AG04449 (cell line): ENCODE measurements at regions not wholly inside any gene's neighbourhood (a gene's known extent, or its start where the extent isn't known, plus 50 kb on each side); places are given as distances from the start of the nearest gene placed in this dataset.

ENCODE experiments used
- CTCF ChIA-PET: fragments of 350-600 bp; formaldehyde crosslinking; extraction: SDS; loops from one replicate; lab custom pipeline; 2021; ENCODE audit warnings: antibody characterized with exemption; lab: Yijun Ruan, JAX
- POLR2A ChIA-PET: fragments of 400-600, 350-600 bp; formaldehyde crosslinking; extraction: SDS; loops from one replicate; lab custom pipeline; 2020; ENCODE audit warnings: antibody characterized with exemption, inconsistent platforms; lab: Yijun Ruan, JAX
- DNase-seq: peaks from one replicate; pipeline ENCODE4 v3.0.0-alpha.2; 2010; ENCODE audit warnings: low read depth, low spot score
- H3K4me3 ChIP-seq: 2 replicates; pipeline ENCODE4 v1.5.1; 2011; ENCODE audit warnings: low read depth, mild to moderate bottlenecking, control low read depth, low read length
- TF ChIP-seq, protein P1 (sequence below): IDR thresholded peaks from one replicate; pipeline ENCODE4 v1.5.1; 2011; ENCODE audit warnings: mild to moderate bottlenecking, moderate library complexity, low read length, control low read depth, inconsistent platforms; ENCODE audit not compliant: insufficient read depth; ENCODE audit errors: missing control alignments

DNA sequence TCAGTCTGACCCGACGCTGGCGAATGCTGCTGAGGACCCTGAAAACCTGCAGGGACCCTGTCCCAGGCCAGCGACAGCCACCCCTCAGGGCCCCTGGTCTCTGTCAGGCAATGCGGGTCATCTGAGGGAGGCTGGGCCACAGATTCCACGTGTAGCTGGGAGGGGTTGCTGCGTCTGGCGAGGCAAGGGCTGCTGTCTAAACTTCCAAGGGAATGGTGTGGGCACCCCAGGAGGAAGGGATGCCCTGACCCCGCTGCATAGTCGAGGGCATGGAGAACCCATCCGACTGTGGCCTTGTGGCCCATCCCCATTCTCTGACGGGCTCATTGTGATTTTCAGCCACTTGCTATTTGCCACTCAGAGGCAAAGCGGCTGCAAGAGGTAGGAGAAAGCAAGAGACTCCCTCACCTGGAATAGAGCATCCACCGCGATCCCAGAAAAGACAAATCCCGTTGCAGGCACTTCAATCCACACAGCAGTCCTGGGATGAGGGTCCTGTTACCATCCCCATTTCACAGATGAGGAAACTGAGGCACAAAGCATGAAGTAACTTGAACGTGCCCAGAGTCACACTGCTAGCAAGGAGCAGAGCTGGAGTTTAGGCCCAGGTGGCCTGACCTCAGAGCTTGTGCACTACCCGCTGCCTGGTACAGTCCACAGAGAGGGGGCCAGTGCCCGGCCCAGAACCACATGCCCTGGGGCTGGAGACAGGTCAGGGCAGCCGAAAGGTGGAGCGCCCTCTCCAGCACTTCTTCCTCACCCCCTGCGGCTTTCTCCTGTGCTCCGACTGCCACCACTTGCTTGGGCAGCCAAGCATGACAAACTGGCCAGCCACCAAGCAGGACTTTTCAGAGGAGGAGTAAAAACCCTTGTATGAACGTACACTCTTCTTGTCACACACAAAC is 163.8 kb upstream of the KLF14 start:
- CTCF ChIA-PET = interaction anchor here (0.7 to 5.3 kb wide), 58 partner anchors 8 to 209 kb away, joined by 3 to 62 read pairs (median 6); no protein-coding TSS in a partner anchor
- no peak for DNase-seq
- H3K4me3 ChIP-seq = no peak overlapping the region
- TF ChIP-seq, protein P1, sequence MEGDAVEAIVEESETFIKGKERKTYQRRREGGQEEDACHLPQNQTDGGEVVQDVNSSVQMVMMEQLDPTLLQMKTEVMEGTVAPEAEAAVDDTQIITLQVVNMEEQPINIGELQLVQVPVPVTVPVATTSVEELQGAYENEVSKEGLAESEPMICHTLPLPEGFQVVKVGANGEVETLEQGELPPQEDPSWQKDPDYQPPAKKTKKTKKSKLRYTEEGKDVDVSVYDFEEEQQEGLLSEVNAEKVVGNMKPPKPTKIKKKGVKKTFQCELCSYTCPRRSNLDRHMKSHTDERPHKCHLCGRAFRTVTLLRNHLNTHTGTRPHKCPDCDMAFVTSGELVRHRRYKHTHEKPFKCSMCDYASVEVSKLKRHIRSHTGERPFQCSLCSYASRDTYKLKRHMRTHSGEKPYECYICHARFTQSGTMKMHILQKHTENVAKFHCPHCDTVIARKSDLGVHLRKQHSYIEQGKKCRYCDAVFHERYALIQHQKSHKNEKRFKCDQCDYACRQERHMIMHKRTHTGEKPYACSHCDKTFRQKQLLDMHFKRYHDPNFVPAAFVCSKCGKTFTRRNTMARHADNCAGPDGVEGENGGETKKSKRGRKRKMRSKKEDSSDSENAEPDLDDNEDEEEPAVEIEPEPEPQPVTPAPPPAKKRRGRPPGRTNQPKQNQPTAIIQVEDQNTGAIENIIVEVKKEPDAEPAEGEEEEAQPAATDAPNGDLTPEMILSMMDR = no peak
- POLR2A ChIA-PET = interaction anchor here (1.0 to 1.6 kb wide), 5 partner anchors 12 to 143 kb away, joined by 3 to 10 read pairs (median 4); no protein-coding TSS in a partner anchor

DNA sequence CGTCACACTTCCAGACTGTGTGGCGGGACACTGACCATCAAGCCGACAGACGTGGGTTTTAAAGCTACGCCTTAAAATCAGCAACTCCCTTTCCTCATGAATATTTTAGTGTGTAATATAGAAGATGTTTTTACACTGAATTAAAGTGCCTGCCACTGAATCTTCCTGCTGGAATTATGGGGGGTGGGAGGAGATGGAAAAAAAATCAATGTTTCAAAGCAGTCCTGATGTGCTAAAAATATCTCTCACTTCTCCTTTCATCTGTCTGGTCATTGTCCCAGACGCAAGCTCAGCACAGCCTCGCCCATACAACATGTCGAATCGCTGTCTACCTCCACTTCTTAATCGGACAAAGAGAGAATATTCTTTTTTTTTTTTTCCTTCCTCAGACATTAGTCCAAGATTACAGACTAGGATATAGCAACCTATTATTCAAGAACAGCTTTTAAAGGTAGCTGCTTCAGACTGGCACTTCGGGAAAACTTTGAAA is 165.1 kb upstream of the KLF14 start:
- ChIA-PET POLR2A (interaction anchor here (1.0 to 2.3 kb wide), 2 partner anchors 11 to 47 kb away, joined by 3 to 7 read pairs; no protein-coding TSS in a partner anchor), CTCF (interaction anchor here (0.7 to 5.3 kb wide), 7 partner anchors 10 to 141 kb away, joined by 3 to 45 read pairs (median 4); no protein-coding TSS in a partner anchor)
- TF ChIP-seq, protein P1 = no peak
- no peak for DNase-seq
- no peak overlapping the region for H3K4me3 ChIP-seq

DNA sequence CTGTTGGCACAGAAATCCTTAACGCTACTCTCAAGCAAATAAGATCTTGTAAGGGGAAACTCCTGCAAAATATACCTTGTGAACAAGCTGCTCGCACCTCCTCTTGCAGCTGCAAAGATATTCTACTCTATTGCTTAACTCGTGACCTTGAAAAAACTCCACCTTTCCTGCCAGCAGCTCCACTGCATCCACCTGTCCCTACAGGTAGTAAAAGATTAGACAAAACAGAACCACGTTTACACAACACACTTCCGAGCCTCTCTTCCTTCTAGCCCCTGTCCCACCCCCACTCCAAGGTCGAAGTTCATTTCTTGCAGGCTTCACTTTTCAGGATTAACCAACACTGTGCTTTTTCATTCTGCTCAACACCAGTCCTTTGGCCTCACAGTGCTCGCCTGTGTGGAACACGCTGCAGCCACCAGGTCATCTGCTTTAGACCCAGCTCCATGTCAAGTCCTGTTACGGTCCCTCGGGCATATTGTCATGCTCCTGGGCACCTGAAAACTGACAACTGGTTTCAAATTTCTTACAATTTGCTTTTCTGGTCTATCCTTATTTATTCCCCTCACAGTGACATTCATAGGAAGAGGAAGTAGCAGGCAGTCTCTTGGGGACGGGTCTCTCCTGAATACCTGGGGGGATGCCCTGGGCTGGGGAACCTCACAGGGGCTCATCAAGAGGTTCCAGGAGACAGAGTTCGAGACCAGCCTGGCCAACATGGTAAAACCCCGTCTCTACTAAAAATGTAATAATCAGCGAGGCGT is 165.8 kb upstream of the KLF14 start:
- no peak overlapping the region for H3K4me3 ChIP-seq
- no peak for DNase-seq
- CTCF ChIA-PET = interaction anchor here (0.7 to 5.3 kb wide), 7 partner anchors 12 to 141 kb away, joined by 3 to 45 read pairs (median 4); no protein-coding TSS in a partner anchor
- TF ChIP-seq, protein P1 = no peak
- POLR2A ChIA-PET = interaction anchor here (1.0 to 2.3 kb wide), 2 partner anchors 10 to 46 kb away, joined by 3 to 7 read pairs; no protein-coding TSS in a partner anchor

DNA sequence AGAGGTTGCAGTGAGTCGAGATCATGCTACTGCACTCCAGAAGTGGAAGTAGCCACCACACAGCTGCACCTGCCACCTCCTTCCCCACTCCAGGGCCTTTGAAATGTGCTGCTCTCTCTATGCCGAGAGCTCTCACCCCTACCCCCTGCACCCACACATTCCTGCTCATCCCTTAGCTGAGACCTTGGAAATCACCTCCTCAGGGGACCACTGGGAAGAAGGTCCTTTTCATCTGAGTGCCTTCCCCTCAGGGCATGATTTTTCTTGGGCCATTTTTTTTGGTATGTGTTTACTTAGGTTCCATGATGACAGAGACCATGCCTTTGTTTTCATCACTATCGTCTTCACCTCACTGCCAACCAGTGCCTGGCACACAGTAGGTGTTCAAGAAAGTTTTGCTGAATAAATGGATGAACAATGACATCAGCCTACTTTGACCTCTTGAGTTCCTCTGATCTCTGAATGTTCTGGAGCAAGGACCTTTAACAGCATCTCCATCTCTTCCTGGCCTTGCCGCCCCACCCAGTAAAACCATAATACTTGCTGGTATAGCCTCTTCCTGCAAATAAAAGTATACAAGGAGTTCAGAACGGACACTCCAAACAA is 166.6 kb upstream of the KLF14 start:
- POLR2A ChIA-PET = interaction anchor here (1.0 to 2.3 kb wide), 2 partner anchors 10 to 11 kb away, joined by 3 to 7 read pairs; no protein-coding TSS in a partner anchor
- TF ChIP-seq, protein P1 = no peak
- CTCF ChIA-PET = interaction anchor here (1.8 kb wide), 1 partner anchor 140 kb away, joined by 5 read pairs; no protein-coding TSS in a partner anchor

DNA sequence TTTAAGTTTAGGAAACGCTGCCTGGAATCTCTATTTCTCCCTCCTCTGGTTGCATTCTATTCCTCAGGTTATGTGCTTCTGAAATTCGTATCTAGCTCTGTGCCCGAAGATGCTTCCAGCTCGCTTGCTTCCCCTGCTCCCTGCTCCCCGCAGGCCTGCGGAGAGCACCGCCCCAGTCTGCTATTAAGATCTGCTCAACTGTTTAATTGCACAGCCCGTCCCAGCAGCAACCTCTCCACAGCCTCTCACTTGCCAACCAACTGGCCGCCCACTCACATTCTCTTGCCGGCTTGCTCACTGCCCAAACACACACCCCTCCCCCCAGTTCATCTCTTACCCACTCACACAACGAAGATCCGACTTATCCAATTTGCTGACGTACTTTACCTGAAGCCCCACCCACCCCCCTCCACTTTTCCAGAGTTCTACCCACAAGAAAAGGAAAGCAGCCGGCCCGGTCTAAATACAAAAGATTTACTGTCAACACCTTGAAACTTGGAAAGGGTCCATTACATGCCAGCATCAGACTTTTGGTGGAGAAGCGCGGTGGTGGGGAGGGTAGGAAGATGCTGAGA is 167.3 kb upstream of the KLF14 start:
- peak; percentile 83 for DNase-seq
- TF ChIP-seq, protein P1 = no peak
- ChIA-PET POLR2A (interaction anchor here (1.0 to 2.3 kb wide), 2 partner anchors 9 to 11 kb away, joined by 3 to 7 read pairs; no protein-coding TSS in a partner anchor), CTCF (interaction anchor here (1.8 kb wide), 1 partner anchor 140 kb away, joined by 5 read pairs; no protein-coding TSS in a partner anchor)
- H3K4me3 ChIP-seq = peak overlapping the region; percentile 1; the same call in 1 of the 2 replicates

More for the DNA sequence above, 166.6 kb upstream of the KLF14 start:
- DNase-seq = no peak
- H3K4me3 ChIP-seq = no peak overlapping the region
